H1 (cell line): ENCODE measurements at regions not wholly inside any gene's neighbourhood (a gene's known extent, or its start where the extent isn't known, plus 50 kb on each side); places are given as distances from the start of the nearest gene placed in this dataset.

Experiments used
- CTCF ChIA-PET: fragments of 300-600 bp; sonication (Branson Sonifier 250); formaldehyde crosslinking; loops from one replicate; lab custom pipeline; 2021; ENCODE audit not compliant: partially characterized antibody; lab: Charles Lee
- POLR2A ChIA-PET: fragments of 300-600 bp; sonication (Branson Sonifier 250); formaldehyde crosslinking; loops from one replicate; lab custom pipeline; 2021; ENCODE audit warnings: inconsistent platforms; ENCODE audit not compliant: partially characterized antibody; lab: Charles Lee
- DNase-seq, 2 experiments: peaks; one replicate each; pipeline versions ENCODE4 v3.0.0 to v3.0.0-alpha.2; 2010 to 2022; ENCODE audit warnings: low spot score in 2 of 2, low read depth in 1 of 2, mixed read lengths in 1 of 2
- FAIRE-seq: peaks from 2 replicates; lab custom pipeline; 2011; peaks lifted over from hg19 to GRCh38; lab: Jason Lieb, UNC
- H2AFZ ChIP-seq: 2 replicates; pipeline ENCODE4 v1.8.1; 2012; ENCODE audit warnings: low read length, inconsistent platforms
- H2AK5ac ChIP-seq: 2 replicates; pipeline ENCODE4 v1.6.1; 2013; ENCODE audit warnings: low read depth, low read length
- H2BK120ac ChIP-seq: replicated peaks from 2 replicates; pipeline ENCODE3; 2013; ENCODE audit warnings: low read depth, low read length, inconsistent platforms
- H2BK12ac ChIP-seq: 2 replicates; pipeline ENCODE4 v1.6.1; 2013; ENCODE audit warnings: low read depth, low read length
- H2BK15ac ChIP-seq: 2 replicates; pipeline ENCODE4 v1.6.1; 2013; ENCODE audit warnings: low read length
- H2BK20ac ChIP-seq: 2 replicates; pipeline ENCODE4 v1.6.1; 2013; ENCODE audit warnings: low read length
- H2BK5ac ChIP-seq: 2 replicates; pipeline ENCODE4 v1.6.1; 2013; ENCODE audit warnings: low read depth, low read length
- H3K14ac ChIP-seq: 2 replicates; pipeline ENCODE4 v1.6.1; 2013; ENCODE audit warnings: inconsistent platforms; ENCODE audit not compliant: insufficient read length
- H3K18ac ChIP-seq: 2 replicates; pipeline ENCODE4 v1.6.1; 2013; ENCODE audit warnings: low read length; ENCODE audit errors: extremely low read depth
- H3K23ac ChIP-seq: 2 replicates; pipeline ENCODE4 v1.6.1; 2013; ENCODE audit warnings: inconsistent platforms; ENCODE audit not compliant: insufficient read length
- H3K23me2 ChIP-seq: 2 replicates; pipeline ENCODE4 v1.6.1; 2013; ENCODE audit warnings: low read depth, low read length
- H3K27ac ChIP-seq: 2 replicates; pipeline ENCODE4 v1.6.1; 2011; ENCODE audit warnings: low read depth, low read length, inconsistent platforms
- H3K27me3 ChIP-seq, 4 experiments: replicated peaks in 1 of 4; 1 replicate in 1 of 4; 2 replicates in 3 of 4; pipeline versions ENCODE4 v1.6.1 to v1.8.1; 2011 to 2013; ENCODE audit warnings: low read length in 3 of 4, mild to moderate bottlenecking in 3 of 4, inconsistent platforms in 2 of 4, mixed read lengths in 2 of 4, moderate library complexity in 1 of 4; ENCODE audit not compliant: control insufficient read depth in 3 of 4, insufficient read depth in 3 of 4; ENCODE audit errors: extremely low read depth in 1 of 4
- H3K36me3 ChIP-seq, 4 experiments: 2 replicates each; pipeline versions ENCODE4 v1.6.1 to v1.8.1; 2011 to 2013; ENCODE audit warnings: mild to moderate bottlenecking in 4 of 4, low read length in 3 of 4, moderate library complexity in 2 of 4, control low read depth in 1 of 4, inconsistent platforms in 1 of 4; ENCODE audit not compliant: insufficient read depth in 4 of 4, control insufficient read depth in 2 of 4
- H3K4ac ChIP-seq: replicated peaks from 2 replicates; pipeline ENCODE3; 2013; ENCODE audit warnings: low read length, low read depth, mixed read lengths, inconsistent platforms; ENCODE audit not compliant: insufficient read length
- H3K4me1 ChIP-seq, 4 experiments: replicated peaks in 1 of 4; 1 replicate in 1 of 4; 2 replicates in 3 of 4; pipeline versions ENCODE4 v1.6.1 to v1.8.1; 2011 to 2013; ENCODE audit warnings: low read length in 3 of 4, inconsistent platforms in 2 of 4, mixed read lengths in 1 of 4; ENCODE audit not compliant: insufficient read depth in 4 of 4, control insufficient read depth in 3 of 4
- H3K4me2 ChIP-seq, 2 experiments: 2 replicates each; pipeline versions ENCODE4 v1.6.1 to v1.8.1; 2011 to 2013; ENCODE audit warnings: low read depth in 2 of 2, low read length in 2 of 2, control low read depth in 1 of 2, inconsistent platforms in 1 of 2, mild to moderate bottlenecking in 1 of 2; ENCODE audit not compliant: insufficient read depth in 1 of 2
- H3K4me3 ChIP-seq, 4 experiments: fragments of 200-600, 300-600 bp in 1 of 4; sonication (generic), shearing (Covaris generic), sonication (Bioruptor Twin) in 1 of 4; 2 replicates each; pipeline versions ENCODE4 v1.5.1 to v1.8.1; 2011 to 2016; ENCODE audit warnings: low read length in 4 of 4, low read depth in 3 of 4, control low read depth in 2 of 4, inconsistent platforms in 2 of 4, mild to moderate bottlenecking in 2 of 4, mixed read lengths in 1 of 4, moderate library complexity in 1 of 4; ENCODE audit not compliant: insufficient read depth in 2 of 4; ENCODE audit errors: extremely low read depth in 1 of 4
- H3K56ac ChIP-seq: replicated peaks from 2 replicates; pipeline ENCODE3; 2013; ENCODE audit warnings: low read depth, mild to moderate bottlenecking, mixed read lengths, low read length, inconsistent platforms; ENCODE audit not compliant: insufficient read length
- H3K79me1 ChIP-seq: 2 replicates; pipeline ENCODE4 v1.6.1; 2013; ENCODE audit warnings: low read depth, low read length, control low read depth
- H3K79me2 ChIP-seq, 2 experiments: 2 replicates each; pipeline versions ENCODE4 v1.6.1 to v1.8.1; 2012 to 2013; ENCODE audit warnings: low read length in 2 of 2, mild to moderate bottlenecking in 2 of 2, inconsistent platforms in 1 of 2; ENCODE audit not compliant: insufficient read depth in 2 of 2, control insufficient read depth in 1 of 2
- H3K9ac ChIP-seq, 4 experiments: replicated peaks in 1 of 4; 1 replicate in 1 of 4; 2 replicates in 3 of 4; pipeline versions ENCODE4 v1.6.1 to v1.8.1; 2011 to 2013; ENCODE audit warnings: low read depth in 3 of 4, low read length in 3 of 4, control low read depth in 2 of 4, mild to moderate bottlenecking in 2 of 4, moderate library complexity in 2 of 4, inconsistent platforms in 1 of 4; ENCODE audit errors: extremely low read depth in 1 of 4
- H3K9me3 ChIP-seq, 2 experiments: 2 replicates each; pipeline versions ENCODE4 v1.6.1 to v1.8.1; 2012 to 2013; ENCODE audit warnings: mild to moderate bottlenecking in 2 of 2, moderate library complexity in 2 of 2, control low read depth in 1 of 2, inconsistent platforms in 1 of 2, low read depth in 1 of 2, low read length in 1 of 2, mixed read lengths in 1 of 2; ENCODE audit not compliant: insufficient read depth in 2 of 2
- H4K20me1 ChIP-seq, 2 experiments: replicated peaks in 1 of 2; 2 replicates each; pipeline versions ENCODE3 to v1.8.1; 2011 to 2013; ENCODE audit warnings: inconsistent platforms in 2 of 2, low read length in 2 of 2, mild to moderate bottlenecking in 1 of 2; ENCODE audit not compliant: insufficient read depth in 2 of 2, control insufficient read depth in 1 of 2
- H4K5ac ChIP-seq: 2 replicates; pipeline ENCODE4 v1.6.1; 2013; ENCODE audit warnings: low read length, low read depth, mixed read lengths, inconsistent platforms; ENCODE audit not compliant: insufficient read length
- H4K8ac ChIP-seq: 2 replicates; pipeline ENCODE4 v1.8.0; 2013; ENCODE audit warnings: mild to moderate bottlenecking, moderate library complexity, low read length, inconsistent platforms; ENCODE audit not compliant: insufficient read depth; ENCODE audit errors: extremely low read depth
- H4K91ac ChIP-seq: replicated peaks from 2 replicates; pipeline ENCODE3; 2013; ENCODE audit warnings: low read length, mixed read lengths, inconsistent platforms; ENCODE audit not compliant: insufficient read length
- GTF2F1 ChIP-seq: IDR thresholded peaks from 2 replicates; pipeline ENCODE4 v1.6.1; 2012; ENCODE audit warnings: low read depth, low read length, improper control_type of control experiment, borderline replicate concordance
- WGBS, 2 experiments: shearing (Covaris generic) in 1 of 2; methylation state at CpG; one replicate each; pipeline versions ENCODE4 v1.1.6 to v1.1.7; 2013 to 2015; ENCODE audit warnings: low lambda C conversion rate in 2 of 2, mixed read lengths in 2 of 2, inconsistent platforms in 1 of 2, low coverage in 1 of 2, missing lambda C conversion rate in 1 of 2; ENCODE audit not compliant: insufficient replicate concordance in 2 of 2, insufficient coverage in 1 of 2, insufficient read length in 1 of 2; ENCODE audit errors: extremely low coverage in 1 of 2, missing lambda C conversion rate in 1 of 2; 5-methylcytosine and 5-hydroxymethylcytosine counted together

DNA sequence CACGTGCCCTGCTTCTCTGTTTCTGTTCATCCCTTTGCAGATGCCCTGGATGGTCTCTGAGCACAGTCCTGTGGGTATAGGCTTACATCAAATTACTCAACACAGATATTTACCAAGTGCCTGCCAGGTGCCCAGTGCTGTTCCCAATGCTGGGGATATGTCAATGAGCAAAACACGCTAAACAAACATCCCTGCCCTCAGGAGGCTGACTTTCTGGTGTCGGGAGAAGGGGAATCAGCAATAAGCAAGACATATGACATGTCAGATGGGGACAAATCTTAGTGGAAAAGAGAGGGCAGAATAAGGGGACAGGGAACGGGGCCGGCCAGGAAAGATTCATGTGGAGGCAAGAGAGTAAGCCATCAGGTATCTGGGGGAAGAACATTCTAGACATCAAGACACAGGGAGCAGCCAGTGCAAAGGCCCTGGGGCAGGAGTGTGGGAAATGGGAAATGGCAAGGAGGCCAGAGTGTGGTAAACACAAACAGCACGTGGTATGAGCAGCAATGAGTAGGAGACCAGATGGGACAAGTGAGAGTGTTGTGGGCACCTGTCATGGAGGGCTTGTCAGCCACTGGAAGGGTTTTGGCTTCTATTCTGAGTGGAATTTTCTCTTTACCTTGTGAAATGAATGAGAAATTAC lies 160.2 kb upstream of the KAZN start:
- no peaks in the 10 kb centered on the region for H3K4me1 ChIP-seq
- no peak overlapping the region for H2AK5ac ChIP-seq
- no peaks in the 10 kb centered on the region for H4K20me1 ChIP-seq
- no peak overlapping the region for H2BK12ac ChIP-seq
- ChIA-PET POLR2A (no interaction called here), CTCF (interaction anchor here (1.4 to 3.8 kb wide), 4 partner anchors 8 to 31 kb away, joined by 3 to 22 read pairs (median 9); no protein-coding TSS in a partner anchor)
- no peak overlapping the region for H3K56ac ChIP-seq
- H3K79me1 ChIP-seq: no peaks in the 10 kb centered on the region
- no peak overlapping the region for H3K4me2 ChIP-seq
- no peak overlapping the region for H3K27ac ChIP-seq
- no peak overlapping the region for H3K18ac ChIP-seq
- DNase-seq (no peak), FAIRE-seq (no peak)
- H3K23ac ChIP-seq: no peak overlapping the region
- H3K27me3 ChIP-seq: no peaks in the 10 kb centered on the region; a peak in 2 of 7 replicates
- no peaks in the 10 kb centered on the region for H3K9me3 ChIP-seq
- H4K5ac ChIP-seq: no peak overlapping the region
- no peaks in the 10 kb centered on the region for H3K79me2 ChIP-seq
- H4K91ac ChIP-seq: no peak overlapping the region
- H2AFZ ChIP-seq: no peak overlapping the region
- no peak overlapping the region for H2BK120ac ChIP-seq
- H3K4me3 ChIP-seq: no peak overlapping the region
- no peak overlapping the region for H3K9ac ChIP-seq
- H3K36me3 ChIP-seq: no peaks in the 10 kb centered on the region
- H3K14ac ChIP-seq: no peak overlapping the region
- WGBS, 2 experiments: 85% methylated on average over 6 of the region's 6 CpGs; no CpG with 5 or more reads in 1 of the 2 experiments
- no peak overlapping the region for H2BK15ac ChIP-seq
- H3K23me2 ChIP-seq: no peaks in the 10 kb centered on the region
- no peak overlapping the region for H2BK20ac ChIP-seq
- H3K4ac ChIP-seq: no peak overlapping the region
- H2BK5ac ChIP-seq: no peak overlapping the region
- no peak overlapping the region for H4K8ac ChIP-seq
- TF ChIP-seq GTF2F1: no peak
